ENCODE measurements at regions not wholly inside any gene's neighbourhood (a gene's known extent, or its start where the extent isn't known, plus 50 kb on each side); places are given as distances from the start of the nearest gene placed in this dataset.

- no peak for DNase-seq (ENCODE audit: low spot score)
These were observed 91.6 kb upstream of the CXCL12 start for GRCh38 chr10:44476409-44477045.

- DNase-seq (ENCODE audit: low spot score), result peak; percentile 72
These were observed 92.1 kb upstream of the CXCL12 start for GRCh38 chr10:44477046-44477425.

- no peak for DNase-seq (ENCODE audit: low spot score)
These were observed 93.1 kb upstream of the CXCL12 start for GRCh38 chr10:44478040-44478439.

- DNase-seq (ENCODE audit: low spot score), result no peak
These were observed 94.2 kb upstream of the CXCL12 start for GRCh38 chr10:44478876-44479705.

GRCh38 chr10:44492678-44493077 is 107.8 kb upstream of the CXCL12 start:
- no peak for DNase-seq (ENCODE audit: low spot score)

- DNase-seq (ENCODE audit: low spot score), result no peak
These were observed 113.3 kb upstream of the CXCL12 start for GRCh38 chr10:44498222-44498621.

- no peak for DNase-seq (ENCODE audit: low spot score)
These were observed 115.6 kb upstream of the CXCL12 start for GRCh38 chr10:44500451-44500850.

GRCh38 chr10:44506386-44506785 is 121.5 kb upstream of the CXCL12 start:
- no peak for DNase-seq (ENCODE audit: low spot score)

- DNase-seq (ENCODE audit: low spot score), result no peak
These were observed 125.7 kb upstream of the CXCL12 start for GRCh38 chr10:44510379-44511115.

GRCh38 chr10:44511166-44511565 is 126.3 kb upstream of the CXCL12 start:
- DNase-seq (ENCODE audit: low spot score), result no peak

GRCh38 chr10:44511601-44512000 is 126.7 kb upstream of the CXCL12 start:
- DNase-seq (ENCODE audit: low spot score), result no peak

- no peak for DNase-seq (ENCODE audit: low spot score)
These were observed 127.6 kb upstream of the CXCL12 start for GRCh38 chr10:44512431-44513022.

- DNase-seq (ENCODE audit: low spot score), result no peak
These were observed 128.7 kb upstream of the CXCL12 start for GRCh38 chr10:44513591-44513990.

GRCh38 chr10:44516891-44517290 is 132.0 kb upstream of the CXCL12 start:
- no peak for DNase-seq (ENCODE audit: low spot score)

GRCh38 chr10:44517635-44518034 is 132.7 kb upstream of the CXCL12 start:
- no peak for DNase-seq (ENCODE audit: low spot score)

GRCh38 chr10:44519361-44519760 is 134.5 kb upstream of the CXCL12 start:
- no peak for DNase-seq (ENCODE audit: low spot score)

GRCh38 chr10:44520651-44521050 is 135.8 kb upstream of the CXCL12 start:
- DNase-seq (ENCODE audit: low spot score), result no peak

GRCh38 chr10:44539178-44539577 is 154.3 kb upstream of the CXCL12 start:
- DNase-seq (ENCODE audit: low spot score), result no peak

- no peak for DNase-seq (ENCODE audit: low spot score)
These were observed 167.8 kb upstream of the CXCL12 start for GRCh38 chr10:44552726-44553125.

- no peak for DNase-seq (ENCODE audit: low spot score)
These were observed 172.8 kb upstream of the CXCL12 start for GRCh38 chr10:44557596-44558191.

GRCh38 chr10:44558521-44558920 is 173.6 kb upstream of the CXCL12 start:
- DNase-seq (ENCODE audit: low spot score), result no peak

GRCh38 chr10:44564361-44564760 is 179.5 kb upstream of the CXCL12 start:
- no peak for DNase-seq (ENCODE audit: low spot score)

Measured in AG08396 (cell line).